ENCODE measurements at regions not wholly inside any gene's neighbourhood (a gene's known extent, or its start where the extent isn't known, plus 50 kb on each side); places are given as distances from the start of the nearest gene placed in this dataset.

DNA sequence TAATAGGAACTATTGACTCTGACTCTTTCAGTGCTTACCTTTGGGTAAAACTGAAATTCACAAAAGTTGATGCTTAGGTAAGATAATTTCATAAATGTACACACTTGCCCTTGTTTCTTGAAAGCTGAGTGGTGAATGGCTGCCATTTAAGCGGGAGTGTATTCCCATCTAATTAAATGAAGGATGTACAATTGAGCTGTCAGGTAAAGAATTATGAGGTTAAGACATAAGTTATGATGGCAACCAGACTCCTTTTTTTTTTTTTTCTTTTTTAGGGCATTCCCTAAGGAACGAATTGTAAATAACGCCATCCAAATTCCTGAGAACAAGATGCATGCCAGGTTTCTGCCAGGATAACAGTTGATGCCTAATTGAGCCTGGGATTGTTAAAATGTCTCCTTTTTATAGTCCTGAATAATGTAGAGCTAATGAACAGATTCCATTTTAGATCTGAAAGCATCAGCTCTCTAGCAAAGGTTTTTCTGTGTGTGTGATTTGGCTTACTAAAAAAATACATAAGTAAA is 199.7 kb downstream of the ISL1 start:
- H3K27me3 ChIP-seq (ENCODE audit: insufficient read depth), result no peaks in the 10 kb centered on the region
- H3K9me2 ChIP-seq, result no peaks in the 10 kb centered on the region
- no peak overlapping the region for H3K4me3 ChIP-seq (ENCODE audit: low read depth in 2 of 2, low read length in 1 of 2)
- H3K9ac ChIP-seq, result no peak overlapping the region
- H3F3A ChIP-seq (replicated peaks; ENCODE audit: insufficient read depth), result no peaks in the 10 kb centered on the region
- H3K4me1 ChIP-seq (ENCODE audit: control insufficient read depth in 1 of 2, insufficient read depth in 2 of 2, low read depth in 1 of 2, low read length in 1 of 2), result peaks cover 0 to 3% of the 10 kb centered on the region in 2 experiments; a peak in 1 of 4 replicates
- H3K4me2 ChIP-seq, result no peak overlapping the region
- no peak overlapping the region for H2AFZ ChIP-seq (ENCODE audit: low read depth)
- CTCF ChIA-PET, result no interaction called here
- no peak for TF ChIP-seq FOXM1 (IDR thresholded peaks at IDR 0.05; ENCODE audit: low read depth)
- TF ChIP-seq, protein P1, sequence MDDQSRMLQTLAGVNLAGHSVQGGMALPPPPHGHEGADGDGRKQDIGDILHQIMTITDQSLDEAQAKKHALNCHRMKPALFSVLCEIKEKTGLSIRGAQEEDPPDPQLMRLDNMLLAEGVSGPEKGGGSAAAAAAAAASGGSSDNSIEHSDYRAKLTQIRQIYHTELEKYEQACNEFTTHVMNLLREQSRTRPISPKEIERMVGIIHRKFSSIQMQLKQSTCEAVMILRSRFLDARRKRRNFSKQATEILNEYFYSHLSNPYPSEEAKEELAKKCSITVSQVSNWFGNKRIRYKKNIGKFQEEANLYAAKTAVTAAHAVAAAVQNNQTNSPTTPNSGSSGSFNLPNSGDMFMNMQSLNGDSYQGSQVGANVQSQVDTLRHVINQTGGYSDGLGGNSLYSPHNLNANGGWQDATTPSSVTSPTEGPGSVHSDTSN (IDR thresholded peaks at IDR 0.05), result 0 out of 2 replicates have a peak, but pooled peaks have one; percentile 5
- TF ChIP-seq EZH2phosphoT487 (IDR thresholded peaks at IDR 0.05; ENCODE audit: borderline replicate concordance, low read depth), result no peak
- TF ChIP-seq NFIC (IDR thresholded peaks at IDR 0.05; ENCODE audit: borderline replicate concordance), result 0 out of 2 replicates have a peak, but pooled peaks have one; percentile 8
- no peak for TF ChIP-seq SMC3 (IDR thresholded peaks at IDR 0.05; ENCODE audit: low read depth, low read length)
- WGBS (ENCODE audit: low lambda C conversion rate), result 46% methylated on average over 3 of the region's 3 CpGs
- POLR2A ChIA-PET, result no interaction called here
- H3K9me3 ChIP-seq, result no peaks in the 10 kb centered on the region
- no peaks in the 10 kb centered on the region for H3K79me2 ChIP-seq (ENCODE audit: insufficient read depth)
- no peaks in the 10 kb centered on the region for H3K36me3 ChIP-seq (replicated peaks in 1 of 2; ENCODE audit: control insufficient read depth in 1 of 2, insufficient read depth in 2 of 2, low read length in 1 of 2)
- H4K20me1 ChIP-seq (ENCODE audit: insufficient read depth), result no peaks in the 10 kb centered on the region
- DNase-seq, result no peak
- H3K27ac ChIP-seq (ENCODE audit: low read depth in 2 of 2, low read length in 1 of 2), result peak overlapping the region in 1 of 2 experiments; percentile 75; a peak in 2 of 4 replicates

DNA sequence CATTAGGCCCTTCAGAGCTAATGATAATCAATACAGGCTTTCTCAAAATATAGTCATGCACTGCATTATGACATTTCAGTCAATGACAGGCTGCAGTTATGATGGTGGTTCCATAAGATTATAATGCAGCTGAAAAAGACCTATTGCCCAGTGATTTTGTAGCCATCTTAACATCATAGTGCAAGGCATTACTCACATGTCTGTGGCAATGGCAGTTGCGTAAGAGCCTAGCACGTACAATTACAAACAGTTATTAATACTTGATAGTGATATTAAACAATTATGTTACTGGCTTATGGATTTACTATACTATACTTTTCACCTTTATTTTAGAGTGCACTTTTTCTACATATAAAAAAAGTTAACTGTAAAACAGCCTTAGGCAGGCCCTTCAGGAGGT is 214.8 kb downstream of the ISL1 start:
- DNase-seq, result no peak
- H4K20me1 ChIP-seq (ENCODE audit: insufficient read depth), result no peaks in the 10 kb centered on the region
- H3K27ac ChIP-seq (ENCODE audit: low read depth in 2 of 2, low read length in 1 of 2), result no peak overlapping the region
- H2AFZ ChIP-seq (ENCODE audit: low read depth), result no peak overlapping the region
- H3K27me3 ChIP-seq (ENCODE audit: insufficient read depth), result no peaks in the 10 kb centered on the region
- H3K4me2 ChIP-seq, result no peak overlapping the region
- H3K36me3 ChIP-seq (replicated peaks in 1 of 2; ENCODE audit: control insufficient read depth in 1 of 2, insufficient read depth in 2 of 2, low read length in 1 of 2), result no peaks in the 10 kb centered on the region
- 56% methylated on average over 2 of the region's 2 CpGs for WGBS (ENCODE audit: low lambda C conversion rate)
- H3K9me3 ChIP-seq, result no peaks in the 10 kb centered on the region; the same call in 1 of the 2 replicates
- TF ChIP-seq TCF12 (IDR thresholded peaks at IDR 0.05), result no peak
- TF ChIP-seq GATA2 (CRISPR knock-in tag; IDR thresholded peaks at IDR 0.05), result no peak
- H3K9me2 ChIP-seq, result no peaks in the 10 kb centered on the region
- H3K79me2 ChIP-seq (ENCODE audit: insufficient read depth), result no peaks in the 10 kb centered on the region
- ChIA-PET POLR2A (no interaction called here), CTCF (no interaction called here)
- H3F3A ChIP-seq (replicated peaks; ENCODE audit: insufficient read depth), result no peaks in the 10 kb centered on the region
- no peak overlapping the region for H3K9ac ChIP-seq
- H3K4me1 ChIP-seq (ENCODE audit: control insufficient read depth in 1 of 2, insufficient read depth in 2 of 2, low read depth in 1 of 2, low read length in 1 of 2), result no peaks in the 10 kb centered on the region
- H3K4me3 ChIP-seq (ENCODE audit: low read depth in 2 of 2, low read length in 1 of 2), result no peak overlapping the region

DNA sequence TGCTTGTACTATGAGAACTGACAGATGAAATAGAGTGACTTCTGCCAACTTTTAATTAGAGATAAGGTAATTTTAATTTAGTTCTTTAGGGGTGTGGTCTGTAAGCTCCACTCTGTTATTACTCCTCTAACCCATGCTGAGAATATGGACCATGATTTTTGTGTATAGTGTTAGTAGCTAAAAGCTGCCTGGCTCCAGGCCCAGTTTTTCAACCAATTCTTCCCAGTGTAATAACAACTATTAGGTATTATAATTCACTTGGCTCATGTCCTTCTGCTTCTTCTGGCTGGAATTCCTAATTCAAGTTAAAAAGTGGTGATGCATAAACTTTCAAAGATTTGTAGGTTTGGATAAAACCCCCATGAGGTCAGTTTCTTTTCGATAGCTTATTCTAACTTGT is 216.3 kb downstream of the ISL1 start:
- H3F3A ChIP-seq (replicated peaks; ENCODE audit: insufficient read depth), result no peaks in the 10 kb centered on the region
- CTCF ChIA-PET, result interaction anchor here (1.0 kb wide), 1 partner anchor 8 kb away, joined by 4 read pairs; no protein-coding TSS in a partner anchor
- H2AFZ ChIP-seq (ENCODE audit: low read depth), result no peak overlapping the region
- WGBS (ENCODE audit: low lambda C conversion rate), result 78% methylated on average over 1 of the region's 1 CpG
- H3K27me3 ChIP-seq (ENCODE audit: insufficient read depth), result no peaks in the 10 kb centered on the region
- H3K9me2 ChIP-seq, result no peaks in the 10 kb centered on the region
- POLR2A ChIA-PET, result no interaction called here
- H3K4me1 ChIP-seq (ENCODE audit: control insufficient read depth in 1 of 2, insufficient read depth in 2 of 2, low read depth in 1 of 2, low read length in 1 of 2), result no peaks in the 10 kb centered on the region
- no peak overlapping the region for H3K9ac ChIP-seq
- DNase-seq, result no peak
- H3K79me2 ChIP-seq (ENCODE audit: insufficient read depth), result no peaks in the 10 kb centered on the region
- no peak overlapping the region for H3K4me2 ChIP-seq
- H3K36me3 ChIP-seq (replicated peaks in 1 of 2; ENCODE audit: control insufficient read depth in 1 of 2, insufficient read depth in 2 of 2, low read length in 1 of 2), result no peaks in the 10 kb centered on the region
- H3K27ac ChIP-seq (ENCODE audit: low read depth in 2 of 2, low read length in 1 of 2), result no peak overlapping the region; a peak in 1 of 4 replicates
- no peaks in the 10 kb centered on the region for H4K20me1 ChIP-seq (ENCODE audit: insufficient read depth)
- H3K9me3 ChIP-seq, result no peaks in the 10 kb centered on the region; the same call in 1 of the 2 replicates
- H3K4me3 ChIP-seq (ENCODE audit: low read depth in 2 of 2, low read length in 1 of 2), result no peak overlapping the region
- TF ChIP-seq CHD2 (IDR thresholded peaks at IDR 0.05; ENCODE audit: low read length, partially characterized antibody), result no peak
- TF ChIP-seq, protein P1 (IDR thresholded peaks at IDR 0.05), result no peak
- TF ChIP-seq, protein P2, sequence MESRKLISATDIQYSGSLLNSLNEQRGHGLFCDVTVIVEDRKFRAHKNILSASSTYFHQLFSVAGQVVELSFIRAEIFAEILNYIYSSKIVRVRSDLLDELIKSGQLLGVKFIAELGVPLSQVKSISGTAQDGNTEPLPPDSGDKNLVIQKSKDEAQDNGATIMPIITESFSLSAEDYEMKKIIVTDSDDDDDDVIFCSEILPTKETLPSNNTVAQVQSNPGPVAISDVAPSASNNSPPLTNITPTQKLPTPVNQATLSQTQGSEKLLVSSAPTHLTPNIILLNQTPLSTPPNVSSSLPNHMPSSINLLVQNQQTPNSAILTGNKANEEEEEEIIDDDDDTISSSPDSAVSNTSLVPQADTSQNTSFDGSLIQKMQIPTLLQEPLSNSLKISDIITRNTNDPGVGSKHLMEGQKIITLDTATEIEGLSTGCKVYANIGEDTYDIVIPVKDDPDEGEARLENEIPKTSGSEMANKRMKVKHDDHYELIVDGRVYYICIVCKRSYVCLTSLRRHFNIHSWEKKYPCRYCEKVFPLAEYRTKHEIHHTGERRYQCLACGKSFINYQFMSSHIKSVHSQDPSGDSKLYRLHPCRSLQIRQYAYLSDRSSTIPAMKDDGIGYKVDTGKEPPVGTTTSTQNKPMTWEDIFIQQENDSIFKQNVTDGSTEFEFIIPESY (IDR thresholded peaks at IDR 0.05; ENCODE audit: borderline replicate concordance, low read depth), result no peak
- TF ChIP-seq, protein P3, sequence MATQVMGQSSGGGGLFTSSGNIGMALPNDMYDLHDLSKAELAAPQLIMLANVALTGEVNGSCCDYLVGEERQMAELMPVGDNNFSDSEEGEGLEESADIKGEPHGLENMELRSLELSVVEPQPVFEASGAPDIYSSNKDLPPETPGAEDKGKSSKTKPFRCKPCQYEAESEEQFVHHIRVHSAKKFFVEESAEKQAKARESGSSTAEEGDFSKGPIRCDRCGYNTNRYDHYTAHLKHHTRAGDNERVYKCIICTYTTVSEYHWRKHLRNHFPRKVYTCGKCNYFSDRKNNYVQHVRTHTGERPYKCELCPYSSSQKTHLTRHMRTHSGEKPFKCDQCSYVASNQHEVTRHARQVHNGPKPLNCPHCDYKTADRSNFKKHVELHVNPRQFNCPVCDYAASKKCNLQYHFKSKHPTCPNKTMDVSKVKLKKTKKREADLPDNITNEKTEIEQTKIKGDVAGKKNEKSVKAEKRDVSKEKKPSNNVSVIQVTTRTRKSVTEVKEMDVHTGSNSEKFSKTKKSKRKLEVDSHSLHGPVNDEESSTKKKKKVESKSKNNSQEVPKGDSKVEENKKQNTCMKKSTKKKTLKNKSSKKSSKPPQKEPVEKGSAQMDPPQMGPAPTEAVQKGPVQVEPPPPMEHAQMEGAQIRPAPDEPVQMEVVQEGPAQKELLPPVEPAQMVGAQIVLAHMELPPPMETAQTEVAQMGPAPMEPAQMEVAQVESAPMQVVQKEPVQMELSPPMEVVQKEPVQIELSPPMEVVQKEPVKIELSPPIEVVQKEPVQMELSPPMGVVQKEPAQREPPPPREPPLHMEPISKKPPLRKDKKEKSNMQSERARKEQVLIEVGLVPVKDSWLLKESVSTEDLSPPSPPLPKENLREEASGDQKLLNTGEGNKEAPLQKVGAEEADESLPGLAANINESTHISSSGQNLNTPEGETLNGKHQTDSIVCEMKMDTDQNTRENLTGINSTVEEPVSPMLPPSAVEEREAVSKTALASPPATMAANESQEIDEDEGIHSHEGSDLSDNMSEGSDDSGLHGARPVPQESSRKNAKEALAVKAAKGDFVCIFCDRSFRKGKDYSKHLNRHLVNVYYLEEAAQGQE (IDR thresholded peaks at IDR 0.05; ENCODE audit: low read depth, low read length), result no peak
- no peak for TF ChIP-seq RCOR1 (IDR thresholded peaks at IDR 0.05; ENCODE audit: low read length)
- TF ChIP-seq, protein P4, sequence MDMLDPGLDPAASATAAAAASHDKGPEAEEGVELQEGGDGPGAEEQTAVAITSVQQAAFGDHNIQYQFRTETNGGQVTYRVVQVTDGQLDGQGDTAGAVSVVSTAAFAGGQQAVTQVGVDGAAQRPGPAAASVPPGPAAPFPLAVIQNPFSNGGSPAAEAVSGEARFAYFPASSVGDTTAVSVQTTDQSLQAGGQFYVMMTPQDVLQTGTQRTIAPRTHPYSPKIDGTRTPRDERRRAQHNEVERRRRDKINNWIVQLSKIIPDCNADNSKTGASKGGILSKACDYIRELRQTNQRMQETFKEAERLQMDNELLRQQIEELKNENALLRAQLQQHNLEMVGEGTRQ (IDR thresholded peaks at IDR 0.05; ENCODE audit: borderline replicate concordance, low read depth, low read length), result no peak

Measured in SK-N-SH (cell line).